ENCODE measurements at regions not wholly inside any gene's neighbourhood (a gene's known extent, or its start where the extent isn't known, plus 50 kb on each side); places are given as distances from the start of the nearest gene placed in this dataset.
A peak's percentile ranks its signal among the peaks of the same experiment; 100 is the strongest.

GRCh38 chr17:27240086-27240801, 53.7 kb upstream of the WSB1 start:
- H3K4me1 ChIP-seq = peaks cover 0 to 27% (median 0%) of the 10 kb centered on the region in 4 donors
- DNase-seq = peak in 1 of 3 donors; percentile 42
- H3K4me3 ChIP-seq = no peak overlapping the region
- H3K36me3 ChIP-seq = no peaks in the 10 kb centered on the region
- H3K27me3 ChIP-seq = no peaks in the 10 kb centered on the region
- H3K27ac ChIP-seq = no peak overlapping the region
- no peak for TF ChIP-seq CTCF (IDR thresholded peaks at IDR 0.05)
- no peak for TF ChIP-seq POLR2A (IDR thresholded peaks at IDR 0.05)
- H3K9me3 ChIP-seq = no peaks in the 10 kb centered on the region

- DNase-seq = no peak
- H3K9me3 ChIP-seq = no peaks in the 10 kb centered on the region
- H3K27ac ChIP-seq = no peak overlapping the region
- no peaks in the 10 kb centered on the region for H3K36me3 ChIP-seq
- H3K4me3 ChIP-seq = no peak overlapping the region
- no peaks in the 10 kb centered on the region for H3K27me3 ChIP-seq
- no peak for TF ChIP-seq CTCF (IDR thresholded peaks at IDR 0.05)
- TF ChIP-seq POLR2A (IDR thresholded peaks at IDR 0.05) = no peak
- H3K4me1 ChIP-seq = peaks cover 0 to 33% (median 1%) of the 10 kb centered on the region in 4 donors
Observed at GRCh38 chr17:27240802-27241155, 53.1 kb upstream of the WSB1 start.

GRCh38 chr17:27241346-27241946, 52.5 kb upstream of the WSB1 start:
- Histone ChIP-seq H3K4me3 (no peak overlapping the region), H3K27me3 (no peaks in the 10 kb centered on the region), H3K27ac (no peak overlapping the region), H3K4me1 (peaks cover 0 to 38% (median 1%) of the 10 kb centered on the region in 4 donors), H3K36me3 (no peaks in the 10 kb centered on the region), H3K9me3 (no peaks in the 10 kb centered on the region)
- no peak for TF ChIP-seq CTCF (IDR thresholded peaks at IDR 0.05)
- TF ChIP-seq POLR2A (IDR thresholded peaks at IDR 0.05) = no peak
- DNase-seq = peak in 1 of 3 donors; percentile 42

GRCh38 chr17:27242951-27243350, 51.0 kb upstream of the WSB1 start:
- Histone ChIP-seq H3K36me3 (no peaks in the 10 kb centered on the region), H3K4me1 (peaks cover 0 to 50% (median 6%) of the 10 kb centered on the region in 4 donors), H3K27me3 (no peaks in the 10 kb centered on the region), H3K9me3 (no peaks in the 10 kb centered on the region), H3K27ac (no peak overlapping the region), H3K4me3 (no peak overlapping the region)
- TF ChIP-seq CTCF (IDR thresholded peaks at IDR 0.05) = no peak
- TF ChIP-seq POLR2A (IDR thresholded peaks at IDR 0.05) = no peak
- peak in 1 of 3 donors; percentile 31 for DNase-seq

- no peak for TF ChIP-seq CTCF (IDR thresholded peaks at IDR 0.05)
- no peak for TF ChIP-seq POLR2A (IDR thresholded peaks at IDR 0.05)
- peak in 1 of 3 donors; percentile 26 for DNase-seq
- Histone ChIP-seq H3K4me3 (no peak overlapping the region), H3K27ac (peak overlapping the region; percentile 62 to 82 (median 74)), H3K36me3 (no peaks in the 10 kb centered on the region), H3K4me1 (peaks cover 0 to 50% (median 6%) of the 10 kb centered on the region in 4 donors), H3K9me3 (no peaks in the 10 kb centered on the region), H3K27me3 (no peaks in the 10 kb centered on the region)
Observed at GRCh38 chr17:27244011-27244410, 49.9 kb upstream of the WSB1 start.

All from Peyer's patch (tissue), 4 donors.